GM19452 (cell line): ENCODE measurements at regions not wholly inside any gene's neighbourhood (a gene's known extent, or its start where the extent isn't known, plus 50 kb on each side); places are given as distances from the start of the nearest gene placed in this dataset.

Experiments
- ATAC-seq: cut with Tn5 transposase; IDR thresholded peaks from one replicate; pipeline ENCODE4 v1.9.1; 2021; ENCODE audit not compliant: unreplicated experiment

DNA sequence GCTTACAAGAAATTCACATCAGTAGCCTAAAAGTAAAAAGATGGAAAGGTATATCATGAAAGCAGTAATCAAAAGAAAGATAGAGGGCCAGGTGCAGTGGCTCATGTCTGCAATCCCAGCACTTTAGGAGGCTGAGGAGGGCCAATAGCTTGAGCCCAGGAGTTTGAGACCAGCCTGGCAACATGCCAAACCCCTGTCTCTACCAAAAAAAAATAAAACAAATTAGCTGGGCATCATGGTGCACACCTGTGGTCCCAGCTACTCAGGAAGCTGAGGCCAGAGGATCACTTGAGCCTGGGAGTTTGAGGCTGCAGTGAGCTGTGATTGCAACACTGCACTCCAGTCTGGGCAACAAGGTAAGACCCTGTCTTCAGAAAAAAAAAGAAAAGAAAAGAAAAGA, 55.5 kb downstream of the GSPT2 start:
- no peak for ATAC-seq

DNA sequence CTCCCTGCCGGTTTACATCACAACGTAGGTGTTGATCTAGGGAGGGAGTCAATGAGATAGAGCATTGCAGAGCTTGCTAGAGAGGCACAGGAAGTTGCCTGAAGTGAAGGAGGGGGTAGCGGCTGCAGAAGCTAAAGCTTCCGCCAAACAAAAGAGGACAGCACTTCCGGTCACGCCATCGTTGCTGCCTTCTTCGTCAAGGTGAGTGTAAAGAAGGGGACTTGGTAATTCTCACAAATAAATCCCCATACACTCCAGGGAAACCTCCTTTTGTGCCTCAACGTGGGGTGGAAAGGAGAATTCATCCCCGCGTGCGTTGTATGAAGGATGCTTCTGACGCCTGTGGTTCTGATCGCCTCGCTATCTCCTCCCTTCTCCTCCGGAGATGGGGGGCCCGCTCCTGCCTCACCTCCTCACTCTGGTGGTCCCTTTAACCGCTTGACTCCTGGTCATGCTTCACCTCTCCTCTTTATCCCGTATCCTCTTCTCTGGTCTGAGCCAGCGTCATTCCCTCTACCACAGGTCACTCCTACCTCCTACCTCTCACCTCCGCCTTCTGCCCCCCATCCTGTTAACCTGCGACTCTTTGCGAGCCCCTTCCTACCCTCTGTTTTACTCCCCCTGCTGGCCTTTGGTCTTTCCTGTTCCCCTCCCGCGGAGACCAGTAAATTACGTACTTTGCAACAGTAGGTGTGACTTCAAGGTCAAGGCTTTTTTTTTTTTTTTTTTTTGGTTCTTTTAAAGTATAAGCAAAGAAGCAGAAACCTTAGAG, 59.9 kb downstream of the GSPT2 start:
- ATAC-seq: peak; percentile 94

DNA sequence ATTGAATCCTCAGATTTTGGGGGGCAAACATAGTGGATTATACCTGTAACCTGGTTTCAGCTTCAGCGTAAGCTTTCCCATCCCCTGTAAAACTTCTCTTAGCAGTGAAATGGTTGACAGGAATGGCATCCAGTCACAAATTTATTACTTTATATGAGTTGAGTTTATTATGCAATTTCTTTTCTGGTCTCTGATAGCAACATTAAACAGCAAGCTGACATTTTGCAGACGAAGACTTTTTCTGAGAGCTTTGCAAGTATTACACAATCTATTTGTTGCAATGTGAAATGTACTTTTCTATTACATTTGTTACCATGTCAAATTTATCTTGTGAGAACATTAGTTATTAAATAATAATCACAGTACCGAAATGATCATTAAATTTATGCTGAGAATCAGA, 60.6 kb downstream of the GSPT2 start:
- ATAC-seq: no peak

DNA sequence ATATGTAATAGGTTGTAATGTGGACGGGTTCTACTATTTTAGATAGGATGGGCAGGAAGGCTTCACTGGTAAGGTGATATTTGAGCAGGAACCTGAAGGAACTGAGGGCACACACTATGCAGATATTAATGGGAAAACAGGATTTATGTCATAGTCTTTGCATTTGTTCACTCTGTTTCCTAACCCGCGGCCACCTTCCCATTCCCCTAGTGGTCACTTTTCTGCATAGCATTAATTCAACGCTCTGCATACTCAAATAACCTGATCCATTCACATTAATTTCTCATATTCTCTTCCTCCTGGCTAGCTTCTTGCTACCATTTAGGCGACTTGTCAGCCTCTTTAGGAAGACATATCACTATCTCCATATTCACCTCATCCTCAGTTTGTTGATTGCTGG, 61.5 kb downstream of the GSPT2 start:
- no peak for ATAC-seq

DNA sequence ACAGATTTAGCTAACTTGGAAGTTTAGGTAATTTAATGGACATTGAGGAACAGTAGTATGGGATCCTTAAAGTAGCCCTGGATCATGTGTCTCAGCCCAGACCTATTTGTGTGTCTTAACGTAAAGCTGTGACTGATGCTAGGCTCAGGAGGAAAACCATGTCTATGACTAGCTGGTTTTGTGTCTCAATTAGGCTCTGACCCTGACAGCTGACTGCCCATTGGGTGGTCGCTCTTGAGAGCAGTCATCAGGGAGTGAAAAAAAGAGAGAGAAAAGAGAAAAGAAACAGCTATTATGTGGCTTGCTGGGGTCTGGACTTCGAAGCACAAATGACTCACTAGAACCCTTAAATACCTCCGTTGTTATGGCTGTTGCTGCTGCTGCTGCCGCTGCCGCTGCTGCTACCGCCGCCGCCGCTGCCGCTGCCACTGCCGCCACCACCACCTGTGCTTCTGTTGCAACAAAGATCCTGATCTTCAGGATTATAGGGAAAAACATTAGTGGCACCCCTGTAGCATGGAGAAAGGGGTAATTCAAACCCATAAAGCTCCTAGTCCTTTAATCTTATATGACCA, 70.7 kb downstream of the GSPT2 start:
- no peak for ATAC-seq

DNA sequence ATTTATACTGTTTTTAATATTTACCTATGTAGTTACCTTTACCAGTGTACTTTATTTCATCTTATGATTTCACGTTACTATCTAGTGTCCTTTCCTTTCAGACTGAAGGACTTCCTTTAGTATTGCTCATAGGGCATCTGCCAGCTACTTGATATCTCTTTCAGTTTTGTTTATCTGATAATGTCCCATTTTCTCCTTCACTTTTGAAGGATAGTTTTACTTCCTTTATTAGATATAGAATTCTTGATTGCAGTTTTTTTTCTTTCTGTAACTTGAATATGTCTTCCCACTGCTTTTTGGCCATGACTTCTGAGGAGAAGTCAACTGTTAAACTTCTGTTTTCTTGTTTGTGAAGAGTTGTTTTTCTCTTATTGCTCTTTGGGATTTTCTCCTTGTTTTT, 69.4 kb upstream of the MAGED1 start:
- no peak for ATAC-seq

DNA sequence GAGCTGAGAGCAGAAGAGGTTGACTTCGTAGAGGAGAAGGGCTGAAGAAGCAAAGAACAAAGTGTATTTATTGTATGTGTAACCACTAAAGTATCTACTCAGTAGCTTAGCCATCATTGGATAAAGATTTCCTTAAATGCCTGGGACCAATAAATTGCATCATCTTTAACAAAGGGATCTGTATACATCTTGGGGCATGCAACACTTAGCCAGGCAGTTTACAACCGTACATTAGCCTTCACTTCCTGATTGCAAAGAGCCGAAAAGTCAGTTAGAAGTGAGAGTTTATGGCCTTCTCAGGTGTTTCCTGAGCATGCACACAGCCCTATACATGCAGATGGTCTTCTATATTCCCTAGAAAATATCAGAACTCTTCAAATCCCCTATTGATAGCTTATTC, 68.0 kb upstream of the MAGED1 start:
- ATAC-seq: no peak

DNA sequence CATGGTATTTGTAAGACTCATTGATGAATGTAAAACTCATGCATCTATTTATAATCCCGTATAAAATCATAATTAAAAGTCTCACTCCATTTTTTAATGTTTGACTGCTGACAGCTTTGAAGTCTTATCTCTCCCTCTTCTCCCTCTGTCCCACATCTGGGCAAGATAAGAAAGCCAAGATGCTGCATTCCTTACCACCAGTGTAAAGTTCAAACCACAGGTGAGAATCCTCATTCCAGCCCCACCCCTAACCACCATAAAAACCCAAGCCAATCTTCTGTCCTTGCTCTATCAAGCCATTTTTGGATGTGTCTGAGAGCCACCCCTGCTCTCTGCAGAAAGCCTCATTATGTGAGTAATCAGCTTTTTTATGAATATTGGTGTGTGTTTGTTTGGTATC, 59.3 kb upstream of the MAGED1 start:
- ATAC-seq: no peak

DNA sequence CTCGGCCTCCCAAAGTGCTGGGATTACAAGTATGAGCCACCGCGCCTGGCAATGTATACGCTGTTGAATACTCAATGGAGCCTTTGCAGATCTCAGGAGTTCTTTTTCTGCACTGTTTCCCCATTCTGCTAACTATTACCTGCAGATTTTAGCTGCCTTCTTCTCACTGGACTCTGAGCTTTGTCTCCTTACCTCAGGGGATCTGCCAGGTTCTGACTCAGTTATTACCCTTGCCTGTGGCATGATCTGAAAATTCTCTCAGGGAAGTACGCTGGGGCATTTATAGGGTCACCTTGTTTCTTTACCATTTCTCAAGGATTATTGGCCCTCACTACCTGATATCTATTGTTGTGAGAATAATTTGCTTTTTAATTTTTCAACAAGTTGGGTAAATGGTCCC, 56.6 kb upstream of the MAGED1 start:
- ATAC-seq: no peak

DNA sequence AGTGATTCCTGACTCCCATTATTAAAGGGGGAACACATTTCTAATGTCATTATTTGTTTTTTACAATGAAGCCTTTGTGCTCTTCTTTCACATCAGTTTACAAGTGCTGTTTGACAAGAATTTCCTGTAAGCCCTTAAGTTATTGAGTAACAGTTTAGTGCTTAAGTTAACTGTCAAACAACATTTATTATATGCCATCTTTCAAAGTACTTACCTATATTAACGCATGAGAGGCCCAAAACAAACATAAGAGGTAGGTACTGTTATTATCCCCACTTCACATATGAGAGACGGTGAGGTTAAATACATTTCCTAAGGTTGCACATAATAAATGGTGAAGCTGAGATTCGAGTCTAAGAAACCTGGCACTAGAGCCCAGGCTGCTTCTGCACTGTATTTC, 56.0 kb upstream of the MAGED1 start:
- ATAC-seq: no peak

DNA sequence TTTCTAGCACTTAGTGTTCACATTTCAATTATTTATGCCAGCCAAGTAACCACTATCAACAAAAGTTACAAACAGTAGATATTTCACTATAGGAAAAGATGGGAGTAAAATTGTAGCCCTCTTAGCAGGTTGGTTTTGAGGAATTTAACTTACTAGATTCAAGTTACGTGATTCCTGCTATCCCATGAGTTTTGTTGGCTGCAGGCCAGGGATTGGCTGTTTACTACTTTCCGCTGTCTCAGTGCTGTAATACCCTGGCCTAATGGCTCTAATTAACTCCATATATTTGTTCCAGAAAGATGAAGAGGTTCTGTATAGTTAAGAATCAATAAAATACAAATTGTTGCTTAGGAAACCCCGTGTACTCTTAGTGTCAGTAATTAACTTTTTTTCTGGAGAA, 55.5 kb upstream of the MAGED1 start:
- no peak for ATAC-seq
